Caco-2 (cell line): ENCODE measurements at regions not wholly inside any gene's neighbourhood (a gene's known extent, or its start where the extent isn't known, plus 50 kb on each side); places are given as distances from the start of the nearest gene placed in this dataset.

Experiments
- BruUV-seq: library from RNA; stranded (reverse); fragments of 400-500 nt; replicated peaks from 2 replicates; lab custom pipeline; 2021; lab: Mats Ljungman, UMichigan
- CTCF ChIA-PET: fragments of 300-600 bp; sonication (Branson Sonifier 250); formaldehyde crosslinking; loops from one replicate; lab custom pipeline; 2022; ENCODE audit warnings: antibody characterized with exemption; lab: Charles Lee
- POLR2A ChIA-PET: fragments of 300-600 bp; sonication (Branson Sonifier 250); formaldehyde crosslinking; loops from one replicate; lab custom pipeline; 2022; ENCODE audit warnings: antibody characterized with exemption; lab: Charles Lee
- DNase-seq, 2 experiments: peaks; one replicate each; pipeline versions ENCODE4 v3.0.0 to v3.0.0-alpha.2; 2020 to 2022
- H3K27me3 ChIP-seq: replicated peaks from 2 replicates; pipeline ENCODE4 v1.6.0; 2011; ENCODE audit warnings: low read length; ENCODE audit not compliant: control insufficient read depth, insufficient read depth
- H3K36me3 ChIP-seq: 2 replicates; pipeline ENCODE4 v1.5.1; 2011; ENCODE audit warnings: low read length; ENCODE audit not compliant: control insufficient read depth, insufficient read depth
- H3K4me1 ChIP-seq: fragments of 250-450 bp; sonication (Bioruptor Pico); 2 replicates; pipeline ENCODE4 v1.5.1; 2020; ENCODE audit warnings: mild to moderate bottlenecking
- H3K4me3 ChIP-seq: 2 replicates; pipeline ENCODE4 v1.5.1; 2011; ENCODE audit warnings: low read depth, mild to moderate bottlenecking, control low read depth, low read length
- H3K9me3 ChIP-seq: fragments of 250-450 bp; sonication (Bioruptor Pico); 2 replicates; pipeline ENCODE4 v1.5.1; 2020; ENCODE audit warnings: mild to moderate bottlenecking, moderate library complexity
- H3K27ac Mint-ChIP-seq: one replicate; pipeline ENCODE4 v1.8.0; 2022; ENCODE audit warnings: mixed read lengths; ENCODE audit not compliant: unreplicated experiment
- H3K27me3 Mint-ChIP-seq: one replicate; pipeline ENCODE4 v1.8.0; 2022; ENCODE audit warnings: mixed read lengths; ENCODE audit not compliant: insufficient read depth, unreplicated experiment
- H3K36me3 Mint-ChIP-seq: one replicate; pipeline ENCODE4 v1.8.0; 2022; ENCODE audit warnings: mild to moderate bottlenecking, mixed read lengths; ENCODE audit not compliant: insufficient read depth, unreplicated experiment
- H3K4me1 Mint-ChIP-seq: one replicate; pipeline ENCODE4 v1.8.0; 2022; ENCODE audit warnings: low read depth, mixed read lengths; ENCODE audit not compliant: unreplicated experiment
- H3K4me3 Mint-ChIP-seq: one replicate; pipeline ENCODE4 v1.8.0; 2022; ENCODE audit warnings: mild to moderate bottlenecking, moderate library complexity, mixed read lengths; ENCODE audit not compliant: unreplicated experiment
- H3K9me3 Mint-ChIP-seq: one replicate; pipeline ENCODE4 v1.8.0; 2022; ENCODE audit warnings: mixed read lengths; ENCODE audit not compliant: unreplicated experiment
- CTCF ChIP-seq, 2 experiments: fragments of 200-600 bp in 1 of 2; IDR thresholded peaks; 1 replicate in 1 of 2; 2 replicates in 1 of 2; pipeline versions ENCODE4 v1.5.1 to v1.8.0; 2011 to 2022; ENCODE audit warnings: antibody characterized with exemption in 1 of 2, control low read depth in 1 of 2, inconsistent platforms in 1 of 2, low read depth in 1 of 2, low read length in 1 of 2, mild to moderate bottlenecking in 1 of 2, moderate library complexity in 1 of 2; ENCODE audit not compliant: insufficient read depth in 1 of 2, severe bottlenecking in 1 of 2, unreplicated experiment in 1 of 2
- intact Hi-C: fragments of 100-400 bp; cut with micrococcal nuclease; formaldehyde crosslinking; loops from one replicate; pipeline ENCODE4 v1.10.0; 2022; ENCODE audit not compliant: unreplicated experiment

- no peaks in the 10 kb centered on the region for H3K4me1 ChIP-seq
- no TSS peak for BruUV-seq
- H3K27me3 ChIP-seq: no peaks in the 10 kb centered on the region
- no peak for TF ChIP-seq CTCF (IDR thresholded peaks at IDR 0.05; ENCODE audit: insufficient read depth in 1 of 2, low read depth in 1 of 2, low read length in 1 of 2, severe bottlenecking in 1 of 2, unreplicated experiment in 1 of 2)
- no peaks in the 10 kb centered on the region for H3K9me3 ChIP-seq
- ChIA-PET CTCF (no interaction called here), POLR2A (no interaction called here)
- no peak for DNase-seq
- H3K4me3 ChIP-seq: no peak overlapping the region
- Mint-ChIP-seq H3K9me3 (no peaks in the 10 kb centered on the region), H3K4me1 (no peaks in the 10 kb centered on the region), H3K27me3 (peaks cover 14% of the 10 kb centered on the region), H3K4me3 (no peak overlapping the region), H3K27ac (no peak overlapping the region), H3K36me3 (no peaks in the 10 kb centered on the region)
- no peaks in the 10 kb centered on the region for H3K36me3 ChIP-seq
- intact Hi-C loops: no loop called here
Observed at GRCh38 chr15:60155661-60156060, 151.6 kb downstream of the FOXB1 start.

GRCh38 chr15:60160909-60161308 lies 156.8 kb downstream of the FOXB1 start:
- no peaks in the 10 kb centered on the region for H3K36me3 Mint-ChIP-seq
- H3K4me3 Mint-ChIP-seq: no peak overlapping the region
- no peak for DNase-seq
- no peaks in the 10 kb centered on the region for H3K9me3 Mint-ChIP-seq
- intact Hi-C loops: no loop called here
- H3K27me3 ChIP-seq: no peaks in the 10 kb centered on the region
- CTCF ChIA-PET: no interaction called here
- no peaks in the 10 kb centered on the region for H3K4me1 Mint-ChIP-seq
- BruUV-seq: no TSS peak
- no peaks in the 10 kb centered on the region for H3K36me3 ChIP-seq
- no peaks in the 10 kb centered on the region for H3K9me3 ChIP-seq
- H3K4me3 ChIP-seq: no peak overlapping the region
- H3K27me3 Mint-ChIP-seq: peaks cover 18% of the 10 kb centered on the region
- no peak overlapping the region for H3K27ac Mint-ChIP-seq
- no peak for TF ChIP-seq CTCF (IDR thresholded peaks at IDR 0.05; ENCODE audit: insufficient read depth in 1 of 2, low read depth in 1 of 2, low read length in 1 of 2, severe bottlenecking in 1 of 2, unreplicated experiment in 1 of 2)
- POLR2A ChIA-PET: no interaction called here
- no peaks in the 10 kb centered on the region for H3K4me1 ChIP-seq

GRCh38 chr15:60161704-60162103 lies 157.6 kb downstream of the FOXB1 start:
- ChIA-PET CTCF (no interaction called here), POLR2A (no interaction called here)
- no peaks in the 10 kb centered on the region for H3K9me3 ChIP-seq
- H3K27me3 ChIP-seq: no peaks in the 10 kb centered on the region
- no peaks in the 10 kb centered on the region for H3K36me3 ChIP-seq
- Mint-ChIP-seq H3K27me3 (peaks cover 15% of the 10 kb centered on the region), H3K4me3 (no peak overlapping the region), H3K36me3 (no peaks in the 10 kb centered on the region), H3K4me1 (no peaks in the 10 kb centered on the region), H3K9me3 (no peaks in the 10 kb centered on the region), H3K27ac (no peak overlapping the region)
- intact Hi-C loops: no loop called here
- BruUV-seq: no TSS peak
- TF ChIP-seq CTCF (IDR thresholded peaks at IDR 0.05; ENCODE audit: insufficient read depth in 1 of 2, low read depth in 1 of 2, low read length in 1 of 2, severe bottlenecking in 1 of 2, unreplicated experiment in 1 of 2): no peak
- no peaks in the 10 kb centered on the region for H3K4me1 ChIP-seq
- no peak overlapping the region for H3K4me3 ChIP-seq
- DNase-seq: no peak
